HG03442 (cell line): ENCODE measurements at regions not wholly inside any gene's neighbourhood (a gene's known extent, or its start where the extent isn't known, plus 50 kb on each side); places are given as distances from the start of the nearest gene placed in this dataset.

ENCODE experiments used
- ATAC-seq: cut with Tn5 transposase; IDR thresholded peaks from one replicate; pipeline ENCODE4 v1.9.1; 2021; ENCODE audit warnings: mild to moderate bottlenecking, moderate library complexity; ENCODE audit not compliant: unreplicated experiment

DNA sequence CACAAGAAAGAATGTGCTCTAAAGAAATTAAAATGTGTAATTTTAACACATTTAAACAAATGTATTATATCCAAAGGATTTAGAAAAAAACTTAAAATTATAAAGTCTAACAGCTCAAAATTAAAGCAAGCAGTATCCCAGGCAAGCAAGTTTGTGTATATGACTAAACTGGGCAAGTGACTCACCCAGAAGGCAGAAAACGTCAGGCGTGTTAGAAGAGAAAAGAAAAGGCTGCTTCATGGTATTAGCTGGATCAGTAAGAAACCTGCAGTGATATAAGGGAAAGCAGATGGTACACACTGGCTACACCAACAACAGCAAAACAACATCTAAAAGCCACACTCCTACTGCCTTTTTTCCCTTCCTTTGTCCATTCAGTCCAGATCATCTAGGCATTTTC, 250.6 kb upstream of the NDST3 start:
- no peak for ATAC-seq

DNA sequence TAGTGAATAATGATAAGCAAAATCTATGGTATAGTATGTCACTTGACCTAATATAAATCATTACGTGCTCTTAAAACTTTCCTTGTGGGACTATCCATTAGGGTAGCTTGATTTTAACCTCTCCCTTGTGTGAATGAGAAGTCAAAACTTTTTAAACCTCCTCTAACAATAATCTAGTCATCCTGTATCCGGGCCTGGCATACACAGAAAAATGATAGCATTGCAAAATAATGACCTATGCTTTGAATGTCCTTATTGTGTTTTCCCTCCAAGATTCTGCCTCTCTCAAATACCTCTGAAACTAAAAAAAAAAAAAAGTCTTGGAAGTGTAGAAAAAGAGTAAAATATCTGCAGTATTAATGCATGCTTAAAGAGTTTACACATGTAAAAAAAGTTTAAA, 250.0 kb upstream of the NDST3 start:
- no peak for ATAC-seq

DNA sequence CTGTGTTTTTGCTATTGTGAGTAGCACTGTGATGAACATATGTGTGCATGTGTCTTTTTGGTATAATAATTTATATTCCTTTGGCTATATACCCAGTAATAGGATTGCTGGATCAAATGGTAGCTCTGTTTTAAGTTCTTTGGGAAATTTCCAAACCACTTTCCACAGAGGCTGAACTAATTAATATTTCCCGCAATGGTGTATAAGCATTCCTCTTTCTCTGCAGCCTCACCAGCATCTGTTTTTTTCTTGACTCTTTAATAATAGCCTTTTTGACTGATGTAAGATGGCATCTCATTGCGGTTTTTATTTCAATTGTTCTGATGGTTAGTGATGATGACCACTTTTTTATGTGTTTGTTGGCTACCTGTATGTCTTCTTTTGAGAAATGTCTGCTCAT, 247.7 kb upstream of the NDST3 start:
- no peak for ATAC-seq

DNA sequence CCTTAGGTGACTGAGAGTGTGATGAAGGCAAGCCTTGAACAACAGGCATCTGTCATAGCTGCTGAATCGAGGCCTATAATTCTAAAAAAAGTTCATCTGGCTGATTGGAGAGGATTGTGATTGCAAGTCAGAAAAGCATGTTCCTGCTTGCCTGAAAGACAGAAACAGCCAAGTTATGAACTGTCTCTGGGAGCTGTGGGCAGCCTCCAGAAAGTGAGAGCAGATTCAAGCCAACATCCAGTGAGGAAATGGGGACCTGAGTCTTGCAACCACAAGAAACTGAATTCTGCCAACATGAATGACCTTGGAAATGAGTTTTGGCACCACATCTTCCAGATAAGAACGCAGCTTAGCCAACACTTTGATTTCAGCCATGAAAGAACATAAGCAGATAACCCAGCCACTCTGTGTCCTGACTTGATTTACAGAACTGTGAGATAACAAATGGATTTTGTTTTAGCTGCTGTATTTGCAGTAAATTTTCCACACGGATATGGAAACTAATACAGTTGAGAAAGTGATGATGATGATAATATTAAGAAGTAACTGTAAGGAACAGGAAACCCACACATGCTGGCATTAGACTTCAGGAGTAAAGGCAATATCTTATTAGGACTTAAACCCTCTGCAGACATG, 240.3 kb upstream of the NDST3 start:
- no peak for ATAC-seq

DNA sequence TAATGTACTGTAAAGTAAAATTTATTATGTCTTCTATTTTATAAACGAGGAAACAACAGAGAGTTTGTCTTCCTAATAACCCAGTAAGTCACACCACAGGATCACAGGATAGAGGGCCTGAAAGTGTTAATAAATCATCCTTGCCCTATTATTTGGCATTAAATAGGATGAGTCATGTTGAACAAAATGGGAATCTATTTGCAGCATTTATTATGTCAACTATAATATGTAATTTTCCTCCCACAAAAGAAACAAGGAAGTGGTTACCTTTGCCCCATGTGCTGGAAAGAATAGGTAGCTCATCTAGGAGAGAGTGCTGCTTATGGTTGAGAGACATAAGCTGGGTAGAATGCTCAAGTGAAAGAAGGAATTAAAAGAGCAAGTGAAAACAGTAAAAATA, 237.6 kb upstream of the NDST3 start:
- ATAC-seq: no peak

DNA sequence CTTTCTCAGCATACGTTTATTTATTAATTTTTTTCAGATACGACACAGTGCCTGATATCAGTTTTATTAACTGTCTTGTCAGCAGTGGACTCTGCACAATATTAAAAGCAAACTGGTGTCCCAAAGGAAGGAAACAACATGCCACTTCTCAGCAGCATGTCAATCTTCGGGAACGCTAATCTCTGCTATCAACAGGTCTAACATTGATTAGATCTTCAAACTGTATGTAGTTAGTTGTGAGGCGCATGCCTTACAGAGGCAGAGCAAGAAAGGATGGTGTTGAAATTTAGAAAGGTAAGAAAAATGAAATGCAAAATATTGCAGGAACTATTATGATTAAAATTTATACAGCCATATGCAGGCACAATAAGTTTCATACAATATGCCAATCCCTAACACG, 233.7 kb upstream of the NDST3 start:
- no peak for ATAC-seq

DNA sequence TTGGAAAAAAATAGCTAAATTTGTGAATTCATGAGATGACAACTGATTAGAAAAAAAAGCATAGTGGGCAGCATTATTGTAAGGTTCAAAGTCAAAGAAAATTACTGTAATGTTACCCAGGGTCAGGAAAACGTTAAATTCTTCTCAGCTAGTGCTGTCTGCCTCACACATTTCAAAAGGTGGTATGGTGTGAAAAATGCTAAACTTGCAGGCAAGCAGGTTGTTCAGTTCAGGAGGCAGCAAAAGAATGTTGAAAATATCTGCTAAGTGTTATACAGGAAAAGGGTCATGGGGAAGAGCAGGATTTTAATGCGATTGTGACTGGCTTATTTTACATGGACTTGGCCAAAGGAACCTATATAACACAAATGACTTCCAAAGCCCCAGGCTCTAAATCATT, 232.5 kb upstream of the NDST3 start:
- ATAC-seq: no peak

DNA sequence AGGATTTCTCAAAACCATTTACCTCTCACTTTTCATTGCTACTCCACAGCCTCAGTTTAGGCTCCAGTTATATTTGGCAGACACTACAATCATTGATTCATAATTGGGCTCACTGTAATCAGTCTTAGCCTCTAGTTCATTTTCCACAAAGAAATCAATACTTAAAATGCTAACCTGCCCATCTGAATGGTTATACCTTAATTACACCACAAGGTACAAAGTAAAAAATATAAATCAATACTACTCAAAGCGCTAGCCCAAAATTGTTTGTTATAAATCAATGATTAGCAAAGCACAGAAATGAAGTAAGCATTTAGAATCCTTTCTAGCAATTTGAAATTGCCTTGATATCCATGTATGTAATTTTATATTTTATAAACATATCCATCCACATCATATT, 222.6 kb upstream of the NDST3 start:
- ATAC-seq: no peak

DNA sequence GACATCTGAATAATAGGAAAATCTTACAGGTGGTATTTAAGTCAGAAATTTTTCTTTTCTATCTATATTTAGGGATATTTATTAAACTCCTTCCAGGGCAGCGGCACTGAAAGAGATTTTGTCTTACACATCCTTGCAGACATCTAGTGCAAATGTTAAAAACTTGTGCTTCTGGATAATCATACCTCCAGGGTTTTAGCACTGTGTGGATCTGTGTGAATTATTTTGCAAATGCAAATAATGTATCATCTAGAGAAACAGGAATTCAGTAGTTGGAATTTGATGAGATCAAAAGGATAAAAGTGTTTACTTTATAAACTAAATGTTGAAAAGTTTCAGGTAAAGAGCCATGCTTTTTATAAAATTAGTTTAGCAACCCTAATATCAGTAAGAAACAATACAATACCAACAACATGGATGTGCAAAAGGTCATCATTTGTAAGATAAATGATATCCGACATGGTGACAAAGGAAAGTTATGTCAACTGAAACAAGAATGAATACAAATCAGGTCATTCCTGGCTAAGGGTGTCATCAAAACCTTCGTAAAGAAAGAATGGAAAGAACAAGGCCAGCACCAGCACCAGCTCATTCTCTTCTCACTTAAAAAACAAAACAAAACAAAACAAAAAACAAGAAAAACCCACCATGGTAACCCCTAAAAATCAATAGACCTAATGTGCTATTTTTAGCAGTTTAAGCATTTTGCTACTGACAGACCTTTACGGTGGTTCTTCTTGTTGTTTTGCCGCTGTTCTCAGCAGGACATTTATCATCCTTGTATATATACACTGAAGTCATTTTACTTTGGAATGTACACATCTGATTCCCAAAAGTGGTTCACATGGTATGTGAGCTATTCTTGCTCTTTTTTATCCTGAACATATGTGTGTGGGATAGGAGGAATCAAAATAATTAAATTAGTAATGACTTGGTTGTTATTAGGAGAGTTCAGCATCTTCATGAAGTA, 219.7 kb upstream of the NDST3 start:
- no peak for ATAC-seq

DNA sequence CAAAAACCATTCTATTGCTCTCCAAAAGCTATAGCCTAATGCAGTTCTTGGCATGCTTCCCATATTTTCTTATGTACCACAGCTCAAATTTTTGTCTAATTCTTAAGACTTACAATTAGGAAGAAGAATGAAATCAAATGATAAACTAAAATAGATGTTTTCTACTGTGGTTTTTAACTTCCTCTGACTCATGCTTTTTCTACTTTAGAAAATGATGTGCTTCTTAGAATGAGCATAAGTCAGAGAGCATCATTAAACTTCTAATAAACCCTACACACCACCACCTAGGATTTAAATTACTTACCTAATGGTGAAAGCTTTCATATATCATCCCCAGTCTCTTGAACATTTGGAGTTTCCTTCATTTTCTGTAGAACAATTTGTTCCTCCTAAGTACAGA, 217.0 kb upstream of the NDST3 start:
- no peak for ATAC-seq

DNA sequence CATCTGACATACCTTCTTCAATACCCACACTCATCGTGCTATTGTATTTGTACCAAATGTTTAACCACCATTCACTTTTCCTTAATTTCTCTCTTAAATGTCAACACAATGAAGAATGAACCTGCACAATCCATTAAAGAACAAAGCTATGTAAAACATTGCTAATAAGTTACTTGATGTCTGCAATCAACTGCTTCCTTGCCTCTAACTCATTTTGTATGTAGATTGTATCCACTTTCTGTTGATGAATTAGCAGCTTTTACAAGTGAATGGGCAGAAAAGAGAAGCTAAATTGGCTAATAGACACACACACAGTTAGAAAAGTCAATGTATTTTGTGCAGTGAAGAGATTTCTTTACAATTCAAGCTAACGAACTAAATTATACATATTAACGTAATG, 212.5 kb upstream of the NDST3 start:
- ATAC-seq: no peak

DNA sequence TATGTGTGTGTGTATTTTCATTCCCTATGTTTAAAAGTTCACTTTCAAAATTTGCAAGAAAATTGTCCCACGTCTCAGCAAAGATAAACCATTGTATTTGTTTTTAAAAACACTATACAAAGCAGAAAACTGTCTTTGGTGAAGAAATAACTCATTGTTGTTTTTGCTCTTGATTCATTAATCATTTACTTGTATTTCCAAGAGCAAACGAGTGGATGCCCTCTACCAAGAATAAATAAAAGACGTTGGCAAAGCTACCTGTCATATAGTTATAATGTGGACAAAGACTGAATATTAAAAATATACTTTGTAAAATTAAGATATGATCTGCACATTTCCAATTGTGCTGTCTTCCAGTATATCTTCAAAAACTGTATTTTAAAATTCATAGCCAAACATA, 210.9 kb upstream of the NDST3 start:
- ATAC-seq: no peak

DNA sequence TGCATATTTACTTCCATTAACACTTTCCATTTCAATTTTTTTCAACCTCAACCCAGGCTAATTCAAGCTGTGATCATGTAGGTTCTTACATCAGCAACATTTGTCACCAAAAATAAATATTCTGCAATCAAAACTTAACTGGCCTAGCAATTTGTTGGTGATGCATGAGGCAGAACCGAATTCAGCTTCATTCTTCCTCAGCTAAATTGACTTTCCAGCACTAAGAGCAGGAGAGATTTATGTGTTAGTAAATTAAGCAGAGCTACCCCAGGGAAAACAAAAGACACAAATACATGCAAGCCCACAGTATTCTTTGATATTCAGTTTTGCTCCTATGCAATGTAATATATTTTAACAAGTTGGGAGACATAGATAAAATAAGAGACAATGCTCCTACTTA, 208.7 kb upstream of the NDST3 start:
- ATAC-seq: no peak

DNA sequence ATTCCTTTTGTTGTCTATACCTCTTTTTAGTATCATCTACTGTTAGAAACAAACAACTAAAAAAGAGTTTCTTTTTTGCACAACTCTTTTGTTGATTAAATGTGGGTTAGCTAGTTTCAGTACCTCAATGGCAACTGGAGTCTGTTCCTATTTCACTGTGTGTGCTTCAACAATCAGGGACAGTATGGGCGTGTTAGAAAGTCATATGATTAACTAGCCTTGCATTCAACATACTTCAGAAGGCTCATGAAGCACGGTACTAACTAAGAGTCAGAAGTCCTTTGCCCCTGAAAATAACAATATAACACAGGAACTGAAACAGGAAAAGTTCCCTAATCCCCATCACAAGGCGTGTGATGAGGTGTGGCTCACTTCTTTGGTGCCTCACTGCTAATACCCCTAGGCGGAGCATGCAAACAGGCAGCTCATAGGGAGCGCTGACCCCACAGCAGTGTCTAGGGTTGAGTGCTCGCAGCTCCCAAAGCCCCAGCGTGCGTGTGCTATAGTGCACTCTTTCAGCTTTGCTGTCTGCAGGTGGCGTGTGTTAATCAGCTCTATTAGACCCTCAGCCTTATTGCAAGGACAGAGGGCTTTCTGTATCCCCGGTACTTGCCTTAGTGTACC, 203.1 kb upstream of the NDST3 start:
- ATAC-seq: no peak

DNA sequence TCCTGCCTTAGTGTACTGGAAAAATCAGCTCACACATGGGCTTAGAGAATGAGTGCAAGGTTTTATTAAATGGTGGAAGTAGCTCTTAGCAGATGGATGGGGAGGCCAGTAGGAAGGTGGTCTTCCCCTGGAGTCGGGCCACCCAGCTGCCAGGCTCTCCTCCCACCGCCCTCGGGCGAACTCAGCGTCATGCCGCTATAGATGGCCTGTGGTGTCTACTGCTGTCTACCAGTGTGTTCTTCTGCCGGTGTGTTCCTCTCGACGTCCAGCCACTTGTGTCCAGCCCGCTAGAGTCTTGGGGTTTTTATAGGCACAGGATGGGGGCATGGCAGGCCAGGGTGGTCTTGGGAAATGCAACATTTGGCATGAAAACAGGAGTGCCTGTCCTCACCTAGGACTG, 198.7 kb upstream of the NDST3 start:
- ATAC-seq: no peak

DNA sequence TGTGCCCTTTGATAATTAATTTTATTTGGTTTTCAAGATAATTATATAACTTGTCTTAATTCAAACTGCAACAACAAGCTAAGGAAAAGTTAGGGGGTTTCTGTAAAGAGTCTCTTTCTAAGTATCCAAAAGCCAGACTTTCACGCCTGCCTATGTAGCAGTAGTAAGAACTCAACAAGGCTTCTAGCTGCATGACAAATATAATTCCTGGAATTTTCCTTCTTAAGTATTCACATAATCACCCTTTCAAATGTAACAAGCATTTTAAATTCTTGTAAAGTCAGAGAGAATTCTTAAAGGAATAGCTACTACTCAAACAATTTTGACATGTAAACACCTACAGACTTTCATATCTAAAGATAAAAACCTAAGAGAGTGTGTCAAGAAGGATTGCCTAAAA, 189.7 kb upstream of the NDST3 start:
- ATAC-seq: no peak

DNA sequence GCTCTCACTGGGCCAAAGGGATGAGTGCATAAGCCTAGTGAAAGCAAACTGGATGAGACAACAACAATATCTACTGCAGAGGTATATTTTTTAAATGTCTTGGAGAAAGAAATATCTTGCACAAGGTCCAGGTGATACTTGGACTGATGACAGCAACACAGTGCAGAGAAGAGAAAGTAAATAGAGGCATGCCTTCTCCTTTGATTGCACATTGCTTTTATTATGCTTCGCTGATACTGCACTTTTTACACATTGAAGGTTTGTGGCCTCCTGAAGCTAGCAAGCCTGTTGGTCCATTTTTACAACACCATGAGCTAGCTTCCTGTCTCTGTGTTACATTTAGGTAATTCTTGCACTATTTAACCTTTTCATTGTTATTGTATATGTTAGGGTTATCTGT, 189.0 kb upstream of the NDST3 start:
- ATAC-seq: no peak

DNA sequence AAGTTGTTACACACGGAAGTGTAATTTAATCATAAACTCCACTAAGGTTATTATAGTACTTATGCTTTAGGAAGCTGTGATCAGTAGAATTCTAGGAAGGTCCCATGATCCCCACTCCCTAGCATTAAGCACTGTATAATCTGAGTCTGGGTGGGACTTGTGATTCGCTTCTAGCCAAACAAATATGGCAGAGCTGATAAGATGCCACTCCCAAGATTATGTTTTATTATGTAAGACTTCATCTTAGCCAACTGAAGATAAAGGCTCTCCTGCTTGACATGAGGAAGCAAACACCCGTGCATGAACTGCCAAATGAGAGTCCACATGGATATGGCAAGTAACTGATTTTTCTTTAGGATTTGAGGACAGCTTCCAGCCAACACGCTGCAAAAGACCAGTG, 186.4 kb upstream of the NDST3 start:
- no peak for ATAC-seq

DNA sequence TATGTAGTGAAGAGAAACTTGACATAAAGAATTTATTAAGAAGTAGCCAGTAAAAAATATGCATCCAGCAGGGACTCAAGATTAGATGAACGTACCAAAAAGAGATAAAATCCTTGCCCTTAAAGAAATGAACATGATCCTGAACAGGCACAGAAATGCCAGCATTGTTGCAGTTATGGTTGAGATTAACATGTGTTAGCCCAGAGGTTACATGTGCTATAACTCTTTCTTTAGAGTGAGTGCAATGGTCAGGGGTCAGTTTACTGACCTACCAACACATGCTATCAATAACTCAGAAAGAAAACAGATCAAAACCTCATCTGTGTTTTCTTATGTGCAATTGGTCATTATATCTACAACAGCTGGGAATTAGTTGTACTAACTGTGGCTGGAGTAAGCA, 166.1 kb upstream of the NDST3 start:
- no peak for ATAC-seq

DNA sequence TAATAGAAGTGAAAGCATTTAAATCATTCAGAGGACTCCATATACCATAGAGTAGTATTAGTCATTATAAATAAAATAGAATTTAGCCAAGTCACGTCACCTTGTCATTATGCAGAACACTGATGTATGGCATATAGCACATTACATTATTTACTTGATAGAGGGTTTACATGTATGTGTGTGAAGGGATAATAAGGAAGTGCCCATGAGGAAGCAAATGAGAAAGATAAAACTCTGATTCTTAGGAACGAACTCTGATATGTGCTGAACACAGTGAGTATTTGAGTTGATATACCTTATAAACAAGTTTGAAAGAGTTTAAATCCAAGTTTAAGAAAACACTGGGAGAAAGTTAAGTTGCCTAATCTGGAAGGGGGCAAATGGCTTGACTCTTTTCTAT, 160.5 kb upstream of the NDST3 start:
- ATAC-seq: no peak

DNA sequence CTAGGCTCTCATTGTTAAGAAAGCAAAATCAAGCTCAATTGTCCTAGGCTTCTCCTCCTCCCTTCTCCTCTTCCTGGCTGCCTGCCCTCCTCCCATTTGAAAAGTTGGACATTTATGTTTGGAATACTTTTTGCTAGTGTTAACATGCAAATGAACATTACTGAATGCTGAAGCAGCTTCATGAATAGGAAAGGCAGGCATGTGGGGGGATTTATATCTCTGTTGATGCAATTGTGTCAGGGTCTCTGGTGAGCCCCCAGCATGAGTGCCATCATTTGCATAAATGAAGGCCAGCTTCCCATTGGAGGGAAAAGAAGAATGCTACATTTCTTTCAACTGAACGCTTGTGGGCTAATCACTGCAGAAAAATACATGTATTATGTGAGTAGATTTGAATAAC, 160.1 kb upstream of the NDST3 start:
- no peak for ATAC-seq

DNA sequence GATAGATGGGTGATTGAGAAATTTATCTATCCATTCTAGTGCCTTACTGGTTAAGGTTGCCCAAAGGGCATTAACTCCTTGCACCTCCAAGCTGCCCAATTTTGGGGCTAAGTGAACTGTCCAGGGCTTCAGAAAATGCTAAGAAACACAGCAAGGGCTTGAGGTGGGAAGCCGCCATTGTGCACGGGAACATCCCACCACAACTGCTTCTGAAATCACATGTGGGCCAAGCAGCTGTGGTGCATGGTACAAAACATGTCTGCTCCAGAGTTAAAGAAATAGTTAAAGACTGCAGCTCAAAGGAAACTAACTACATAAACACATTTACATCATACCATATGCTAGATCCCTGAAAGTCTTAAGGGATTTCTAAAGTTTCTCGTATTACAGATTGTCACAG, 144.3 kb upstream of the NDST3 start:
- ATAC-seq: no peak
